D721Med (cell line): ENCODE measurements at regions not wholly inside any gene's neighbourhood (a gene's known extent, or its start where the extent isn't known, plus 50 kb on each side); places are given as distances from the start of the nearest gene placed in this dataset.
"Not testable (repeated sequence)": the region's sequence is repeated elsewhere in the genome, so short reads cannot be mapped to it uniquely, and the experiment has no call there.

Experiments
- DNase-seq: peaks from one replicate; pipeline ENCODE4 v3.0.0; 2011; ENCODE audit warnings: low spot score; ENCODE audit not compliant: insufficient read length
- FAIRE-seq: peaks from 2 replicates; lab custom pipeline; 2011; peaks lifted over from hg19 to GRCh38; lab: Jason Lieb, UNC
- TF ChIP-seq, protein P1 (sequence below): IDR thresholded peaks from 2 replicates; pipeline ENCODE4 v1.5.1; 2012; ENCODE audit warnings: mild to moderate bottlenecking, control low read depth; ENCODE audit not compliant: insufficient read depth; ENCODE audit errors: missing control alignments

DNA sequence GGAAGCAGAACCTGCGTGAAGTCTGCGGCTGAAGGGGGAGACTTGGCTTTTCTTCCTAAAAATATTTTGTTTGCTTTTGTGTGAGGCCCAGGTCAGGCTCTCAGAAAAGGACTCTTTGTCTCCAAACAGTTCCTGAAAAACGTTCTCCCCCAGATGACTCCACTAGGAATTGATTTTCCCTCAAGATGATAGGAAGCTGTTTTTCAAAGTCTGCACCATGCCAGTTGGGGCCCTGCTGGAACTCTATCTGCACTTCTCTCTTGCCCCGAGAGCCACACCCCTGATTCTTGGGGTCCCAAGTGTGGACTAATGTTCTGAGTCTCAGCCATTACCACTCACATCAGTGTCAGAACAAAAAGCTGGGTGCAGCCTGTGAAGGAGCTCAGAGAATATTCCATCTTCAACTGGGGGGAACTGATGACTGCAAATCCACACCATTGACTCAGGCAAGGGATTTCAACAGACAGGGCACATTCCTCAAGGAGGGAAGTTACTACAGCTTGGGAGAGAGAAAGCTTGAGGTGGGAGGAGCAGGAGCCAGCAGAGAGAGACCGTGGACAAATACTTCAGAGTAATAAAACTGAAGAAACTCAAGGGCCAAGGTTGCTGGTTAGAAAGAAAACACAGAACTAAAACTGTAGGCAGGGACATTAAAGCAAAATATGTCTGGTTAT, 768.3 kb downstream of the RNF144A start:
- DNase-seq (no peak), FAIRE-seq (no peak)
- TF ChIP-seq, protein P1, sequence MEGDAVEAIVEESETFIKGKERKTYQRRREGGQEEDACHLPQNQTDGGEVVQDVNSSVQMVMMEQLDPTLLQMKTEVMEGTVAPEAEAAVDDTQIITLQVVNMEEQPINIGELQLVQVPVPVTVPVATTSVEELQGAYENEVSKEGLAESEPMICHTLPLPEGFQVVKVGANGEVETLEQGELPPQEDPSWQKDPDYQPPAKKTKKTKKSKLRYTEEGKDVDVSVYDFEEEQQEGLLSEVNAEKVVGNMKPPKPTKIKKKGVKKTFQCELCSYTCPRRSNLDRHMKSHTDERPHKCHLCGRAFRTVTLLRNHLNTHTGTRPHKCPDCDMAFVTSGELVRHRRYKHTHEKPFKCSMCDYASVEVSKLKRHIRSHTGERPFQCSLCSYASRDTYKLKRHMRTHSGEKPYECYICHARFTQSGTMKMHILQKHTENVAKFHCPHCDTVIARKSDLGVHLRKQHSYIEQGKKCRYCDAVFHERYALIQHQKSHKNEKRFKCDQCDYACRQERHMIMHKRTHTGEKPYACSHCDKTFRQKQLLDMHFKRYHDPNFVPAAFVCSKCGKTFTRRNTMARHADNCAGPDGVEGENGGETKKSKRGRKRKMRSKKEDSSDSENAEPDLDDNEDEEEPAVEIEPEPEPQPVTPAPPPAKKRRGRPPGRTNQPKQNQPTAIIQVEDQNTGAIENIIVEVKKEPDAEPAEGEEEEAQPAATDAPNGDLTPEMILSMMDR, result no peak

DNA sequence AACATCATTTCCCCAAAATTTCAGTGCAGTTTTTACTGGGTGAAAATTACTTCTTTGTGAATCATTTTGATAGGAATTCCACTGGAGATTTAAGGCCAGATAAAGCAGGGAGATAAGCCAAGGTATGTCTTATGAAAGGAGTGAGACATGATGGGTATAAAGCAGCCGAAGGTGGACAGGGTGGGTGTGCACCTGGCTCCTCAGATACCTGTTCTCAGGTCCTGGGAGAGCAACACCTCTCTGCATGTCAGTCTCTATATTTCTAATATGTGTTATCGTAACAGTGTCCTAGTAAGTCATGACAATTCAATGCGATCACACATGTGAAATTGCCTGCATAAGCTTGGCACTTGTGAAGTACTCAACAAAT, 768.8 kb downstream of the RNF144A start:
- DNase-seq, result no peak
- FAIRE-seq, result no peak
- TF ChIP-seq, protein P1, result no peak

DNA sequence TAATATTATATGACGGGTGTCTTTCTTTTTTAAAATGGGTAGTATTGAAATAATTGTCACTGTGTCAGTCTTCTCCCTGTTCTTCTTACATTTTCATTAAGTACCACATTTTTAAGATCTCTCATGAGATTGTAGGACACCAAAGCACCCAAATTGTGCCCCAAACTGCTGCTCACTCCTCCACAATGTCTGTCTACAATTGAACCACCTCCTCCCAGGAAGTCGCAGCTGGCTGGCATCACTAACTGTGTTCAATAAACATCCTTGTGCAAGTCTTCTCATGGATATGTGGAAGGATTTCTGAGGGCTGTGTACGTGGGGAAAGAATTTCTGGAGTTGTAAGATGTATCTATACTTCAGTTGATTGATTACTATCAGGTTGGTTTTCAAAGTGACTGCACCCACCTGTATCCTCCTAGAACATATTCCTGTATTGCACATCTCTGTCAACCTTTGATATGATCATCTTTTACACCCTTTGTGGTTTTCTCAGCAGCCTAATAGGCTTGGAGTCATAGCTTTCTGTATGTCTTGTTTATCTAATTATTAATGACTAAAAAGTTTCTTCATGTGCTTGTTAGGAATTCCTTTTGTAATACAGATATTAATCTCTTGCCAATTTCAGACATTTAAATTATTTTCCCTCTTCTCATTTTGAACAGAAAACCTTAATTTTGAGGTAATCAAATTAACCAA, 774.9 kb downstream of the RNF144A start:
- TF ChIP-seq, protein P1, result no peak
- FAIRE-seq (no peak), DNase-seq (no peak)

DNA sequence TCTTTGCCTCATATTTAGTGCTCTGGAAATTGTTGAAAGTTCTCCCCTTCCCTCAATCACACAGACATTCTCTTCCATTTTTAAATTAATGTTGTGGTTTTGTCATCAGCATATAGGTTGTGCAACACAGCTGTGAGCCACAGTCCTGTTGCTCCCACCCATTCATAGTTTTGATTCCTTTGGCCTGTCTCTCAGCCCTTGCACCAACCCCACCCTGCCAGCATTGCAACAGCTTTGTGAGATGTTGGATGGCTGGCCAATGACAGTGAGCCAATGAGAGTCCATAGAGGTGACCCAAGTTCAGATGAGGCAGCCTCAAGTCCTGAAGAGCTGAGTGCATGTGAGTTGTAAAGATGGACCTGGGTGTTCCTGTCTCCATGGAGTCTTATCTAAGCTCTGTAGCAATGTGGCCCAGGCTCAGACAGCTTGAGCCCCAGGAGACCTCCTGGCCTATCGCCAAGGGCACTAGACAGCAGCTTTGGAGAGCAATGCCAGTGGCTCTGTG, 775.5 kb downstream of the RNF144A start:
- FAIRE-seq (no peak), DNase-seq (no peak)
- TF ChIP-seq, protein P1, result no peak

DNA sequence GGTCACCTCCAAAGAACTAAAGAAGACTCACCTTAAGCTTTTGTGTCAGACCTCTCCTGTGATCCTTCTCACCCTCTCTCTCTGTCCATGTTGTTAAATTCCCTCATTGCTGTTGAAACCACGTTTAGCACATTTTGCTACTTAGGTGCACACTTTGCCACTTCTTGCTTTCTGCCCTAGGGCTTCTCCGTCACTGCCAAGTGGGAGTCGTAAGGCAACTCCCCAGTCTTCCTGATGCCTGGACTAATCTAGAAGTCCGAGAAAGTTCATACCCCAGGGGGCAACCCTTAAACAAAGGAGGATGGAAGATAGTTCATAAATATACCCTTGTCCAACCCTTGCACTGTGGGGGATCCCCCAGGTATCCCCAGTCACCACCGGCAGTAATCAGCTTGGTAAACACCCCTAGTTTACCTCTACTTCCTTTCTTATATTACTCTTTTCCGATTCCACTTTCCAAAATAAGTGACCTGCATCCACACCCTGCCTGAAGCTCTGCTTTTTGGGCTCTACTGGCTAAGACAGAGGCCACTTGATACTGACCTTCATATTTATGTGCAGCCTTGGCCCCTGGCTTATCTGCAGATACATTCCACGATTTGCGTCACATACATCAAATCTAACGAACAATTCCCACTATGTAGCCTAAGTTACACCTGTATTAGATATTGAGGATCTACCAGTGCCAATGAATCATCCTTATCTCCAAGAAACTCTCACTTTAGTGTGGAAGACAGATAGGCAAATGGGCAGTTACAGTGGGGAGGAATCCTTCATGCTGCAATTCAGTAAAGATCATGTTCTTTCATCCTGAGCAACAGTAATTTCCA, 776.2 kb downstream of the RNF144A start:
- TF ChIP-seq, protein P1, result no peak
- FAIRE-seq (no peak), DNase-seq (no peak)

DNA sequence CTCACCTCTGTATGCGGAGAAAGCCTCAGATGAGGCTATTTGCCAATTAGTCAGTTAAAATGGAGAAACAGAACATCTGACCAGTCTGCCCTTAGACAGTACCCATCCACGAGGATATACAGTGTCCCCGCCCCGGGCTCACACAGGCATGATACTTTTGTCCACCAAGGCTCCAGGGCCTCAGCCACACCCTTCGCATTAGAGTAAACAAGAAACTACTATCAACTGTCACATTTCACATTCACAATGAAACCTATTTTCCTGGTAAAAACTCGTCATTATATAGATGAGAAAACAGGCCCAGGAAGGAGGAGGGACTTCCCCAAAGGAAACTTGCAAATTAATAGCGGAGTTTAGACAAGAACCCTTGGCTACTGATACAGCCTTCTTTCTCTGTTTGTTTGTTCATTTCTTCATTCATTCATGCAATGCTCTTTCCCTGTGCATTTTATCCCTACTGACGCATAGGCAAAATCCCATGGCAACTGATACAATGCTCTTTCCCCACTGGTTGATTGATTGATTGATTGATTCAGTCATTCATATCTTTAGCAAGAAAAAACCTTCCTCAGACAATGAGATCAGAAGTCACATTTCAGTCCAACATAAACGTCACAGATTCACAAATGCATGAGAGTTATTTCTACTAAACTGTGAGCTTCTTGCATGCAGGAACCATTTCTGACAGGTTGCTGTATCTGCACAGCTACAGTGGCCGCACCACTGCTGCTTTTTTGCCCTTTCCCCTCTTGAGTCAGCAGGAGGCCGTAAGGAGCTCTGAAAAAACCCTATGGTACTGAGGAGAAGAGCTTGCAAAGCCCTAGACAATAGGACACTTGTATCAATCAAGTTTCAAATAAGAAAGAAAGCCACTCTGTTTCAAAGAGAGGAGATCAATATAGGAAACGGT, 777.1 kb downstream of the RNF144A start:
- no peak for DNase-seq
- no peak for FAIRE-seq
- TF ChIP-seq, protein P1, result no peak

DNA sequence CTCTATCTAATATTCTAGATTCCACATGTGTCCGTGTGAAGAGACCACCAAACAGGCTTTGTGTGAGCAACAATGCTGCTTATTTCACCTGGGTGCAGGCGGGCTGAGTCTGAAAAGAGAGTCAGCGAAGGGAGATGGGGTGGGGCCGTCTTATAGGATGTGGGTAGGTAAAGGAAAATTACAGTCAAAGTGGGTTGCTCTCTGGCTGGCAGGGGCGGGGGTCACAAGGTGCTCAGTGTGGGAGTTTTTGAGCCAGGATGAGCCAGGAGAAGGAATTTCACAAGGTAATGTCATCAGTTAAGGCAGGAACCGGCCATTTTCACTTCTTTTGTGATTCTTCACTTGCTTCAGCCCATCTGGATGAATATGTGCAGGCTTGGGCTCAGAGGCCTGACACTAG, 779.3 kb downstream of the RNF144A start:
- FAIRE-seq, result not testable (repeated sequence)

More for the DNA sequence above, 779.3 kb downstream of the RNF144A start:
- not testable (repeated sequence) for DNase-seq
